SK-N-SH treated with all-trans-retinoic acid at 6 μM for 48 hours (cell line): ENCODE measurements at regions not wholly inside any gene's neighbourhood (a gene's known extent, or its start where the extent isn't known, plus 50 kb on each side); places are given as distances from the start of the nearest gene placed in this dataset.
A peak's percentile ranks its signal among the peaks of the same experiment; 100 is the strongest.

Experiments
- ATAC-seq: fragments of 200-7000 bp; cut with Tn5 transposase; 3 replicates; pipeline ENCODE4 v1.9.1; 2020; ENCODE audit warnings: mild to moderate bottlenecking, moderate library complexity
- ARNTL ChIP-seq: fragments of 450-650 bp; formaldehyde crosslinking; IDR thresholded peaks from 2 replicates; pipeline ENCODE4 v1.5.0; 2020; ENCODE audit warnings: low read depth, mild to moderate bottlenecking, moderate library complexity, borderline replicate concordance
- CREB5 ChIP-seq: fragments of 250-450 bp; sonication (Bioruptor Pico); IDR thresholded peaks from 2 replicates; pipeline ENCODE4 v1.5.1; 2020; ENCODE audit warnings: low read depth, mild to moderate bottlenecking, moderate library complexity
- CSDC2 ChIP-seq: fragments of 250-450 bp; sonication (Bioruptor Pico); IDR thresholded peaks from 2 replicates; pipeline ENCODE4 v1.5.0; 2020; ENCODE audit warnings: mild to moderate bottlenecking, moderate library complexity
- ESRRG ChIP-seq: fragments of 250-450 bp; sonication (Bioruptor Pico); IDR thresholded peaks from 2 replicates; pipeline ENCODE4 v1.6.1; 2021; ENCODE audit warnings: mild to moderate bottlenecking
- GLIS3 ChIP-seq: fragments of 250-450 bp; sonication (Bioruptor Pico); IDR thresholded peaks from 2 replicates; pipeline ENCODE4 v1.5.0; 2020; ENCODE audit warnings: mild to moderate bottlenecking, moderate library complexity
- OSR1 ChIP-seq: fragments of 250-450 bp; sonication (Bioruptor Pico); IDR thresholded peaks from 2 replicates; pipeline ENCODE4 v1.8.0; 2022; ENCODE audit warnings: moderate library complexity, mild to moderate bottlenecking, inconsistent platforms
- PATZ1 ChIP-seq: fragments of 250-450 bp; sonication (Bioruptor Pico); IDR thresholded peaks from 2 replicates; pipeline ENCODE4 v1.8.0; 2020; ENCODE audit warnings: mild to moderate bottlenecking, moderate library complexity, borderline replicate concordance
- POU6F1 ChIP-seq: fragments of 250-450 bp; sonication (Bioruptor Pico); IDR thresholded peaks from 2 replicates; pipeline ENCODE4 v1.8.0; 2021; ENCODE audit warnings: low read depth, mild to moderate bottlenecking, moderate library complexity, borderline replicate concordance
- PPARA ChIP-seq: fragments of 250-450 bp; sonication (Bioruptor Pico); IDR thresholded peaks from 2 replicates; pipeline ENCODE4 v1.5.0; 2020; ENCODE audit warnings: mild to moderate bottlenecking, borderline replicate concordance
- RARB ChIP-seq: fragments of 250-450 bp; sonication (Bioruptor Pico); IDR thresholded peaks from 2 replicates; pipeline ENCODE4 v1.8.0; 2021; ENCODE audit warnings: mild to moderate bottlenecking, moderate library complexity
- SNAI2 ChIP-seq: fragments of 250-450 bp; sonication (Bioruptor Pico); IDR thresholded peaks from 2 replicates; pipeline ENCODE4 v1.5.0; 2020; ENCODE audit warnings: mild to moderate bottlenecking, moderate library complexity
- TOX ChIP-seq: fragments of 250-450 bp; sonication (Bioruptor Pico); IDR thresholded peaks from 2 replicates; pipeline ENCODE4 v1.8.0; 2021; ENCODE audit warnings: mild to moderate bottlenecking, moderate library complexity, borderline replicate concordance
- TSHZ2 ChIP-seq: fragments of 250-450 bp; sonication (Bioruptor Pico); IDR thresholded peaks from 2 replicates; pipeline ENCODE4 v1.5.0; 2020; ENCODE audit warnings: mild to moderate bottlenecking, moderate library complexity
- ZC3H10 ChIP-seq: fragments of 250-450 bp; sonication (Bioruptor Pico); IDR thresholded peaks from 2 replicates; pipeline ENCODE4 v1.5.1; 2021; ENCODE audit warnings: mild to moderate bottlenecking, moderate library complexity
- ZFP3 ChIP-seq: fragments of 250-450 bp; sonication (Bioruptor Pico); IDR thresholded peaks from 2 replicates; pipeline ENCODE4 v1.5.0; 2020; ENCODE audit warnings: mild to moderate bottlenecking, moderate library complexity
- ZFP30 ChIP-seq: fragments of 450-650 bp; formaldehyde crosslinking; IDR thresholded peaks from 2 replicates; pipeline ENCODE4 v1.5.0; 2022; ENCODE audit warnings: mild to moderate bottlenecking, moderate library complexity
- ZNF565 ChIP-seq: fragments of 450-650 bp; formaldehyde crosslinking; conservative IDR thresholded peaks from 2 replicates; pipeline ENCODE4 v1.5.0; 2020; ENCODE audit warnings: low read depth, mild to moderate bottlenecking, moderate library complexity
- ZNF70 ChIP-seq: fragments of 450-650 bp; formaldehyde crosslinking; IDR thresholded peaks from 2 replicates; pipeline ENCODE4 v1.5.0; 2020; ENCODE audit warnings: mild to moderate bottlenecking, moderate library complexity
- ZNF8 ChIP-seq: fragments of 450-650 bp; formaldehyde crosslinking; IDR thresholded peaks from 2 replicates; pipeline ENCODE4 v1.5.0; 2020; ENCODE audit warnings: mild to moderate bottlenecking, moderate library complexity

GRCh38 chr4:162502109-162502508 lies 338.3 kb upstream of the FSTL5 start:
- TF ChIP-seq PATZ1 (no peak), ZFP3 (CRISPR knock-in tag) (no peak), CREB5 (no peak), ARNTL (CRISPR knock-in tag) (no peak), TOX (CRISPR knock-in tag) (no peak), SNAI2 (no peak), POU6F1 (CRISPR knock-in tag) (no peak), OSR1 (CRISPR knock-in tag) (no peak), ZNF565 (no peak), PPARA (CRISPR knock-in tag) (no peak), RARB (CRISPR knock-in tag) (no peak), ZFP30 (CRISPR knock-in tag) (no peak), TSHZ2 (CRISPR knock-in tag) (no peak), ESRRG (CRISPR knock-in tag) (no peak), CSDC2 (no peak), ZNF70 (CRISPR knock-in tag) (no peak), GLIS3 (CRISPR knock-in tag) (no peak)
- no peak for ATAC-seq

GRCh38 chr4:162499478-162499877 lies 335.7 kb upstream of the FSTL5 start:
- ATAC-seq = peak; percentile 74; the same call in 2 of the 3 replicates
- TF ChIP-seq CREB5 = no peak
- TF ChIP-seq RARB (CRISPR knock-in tag) = no peak
- TF ChIP-seq ZC3H10 = no peak
- TF ChIP-seq ARNTL (CRISPR knock-in tag) = no peak
- no peak for TF ChIP-seq ZNF8 (CRISPR knock-in tag)
- TF ChIP-seq POU6F1 (CRISPR knock-in tag) = no peak
- TF ChIP-seq ESRRG (CRISPR knock-in tag) = no peak
- no peak for TF ChIP-seq PATZ1
- no peak for TF ChIP-seq TSHZ2 (CRISPR knock-in tag)
- TF ChIP-seq GLIS3 (CRISPR knock-in tag) = no peak
- TF ChIP-seq CSDC2 = no peak
- no peak for TF ChIP-seq ZFP3 (CRISPR knock-in tag)
